Liver (tissue), 8 donors: ENCODE measurements at regions not wholly inside any gene's neighbourhood (a gene's known extent, or its start where the extent isn't known, plus 50 kb on each side); places are given as distances from the start of the nearest gene placed in this dataset.
"Not testable (repeated sequence)": the region's sequence is repeated elsewhere in the genome, so short reads cannot be mapped to it uniquely, and the experiment has no call there.

Source experiments
- DNase-seq: peaks from one replicate; pipeline ENCODE4 v3.0.0-alpha.2; 2017; ENCODE audit warnings: low spot score
- H3K27ac ChIP-seq, 2 donors: one replicate each; pipeline ENCODE4 v1.7.0; 2013; ENCODE audit warnings: inconsistent platforms in 2 of 2, low read length in 2 of 2, control low read depth in 1 of 2, low read depth in 1 of 2, mild to moderate bottlenecking in 1 of 2
- H3K27me3 ChIP-seq, 4 donors: one replicate each; pipeline versions ENCODE4 v1.6.1 to v1.7.0; 2013; ENCODE audit warnings: low read length in 3 of 4, inconsistent platforms in 1 of 4, mild to moderate bottlenecking in 1 of 4, moderate library complexity in 1 of 4; ENCODE audit not compliant: control insufficient read depth in 4 of 4, insufficient read depth in 4 of 4
- H3K36me3 ChIP-seq, 4 donors: one replicate each; pipeline versions ENCODE4 v1.6.1 to v1.7.0; 2013; ENCODE audit warnings: low read length in 3 of 4, mild to moderate bottlenecking in 3 of 4, low read depth in 1 of 4, moderate library complexity in 1 of 4; ENCODE audit not compliant: control insufficient read depth in 4 of 4, insufficient read depth in 3 of 4
- H3K4me1 ChIP-seq, 4 donors: one replicate each; pipeline versions ENCODE4 v1.6.1 to v1.7.0; 2013; ENCODE audit warnings: low read length in 3 of 4, mild to moderate bottlenecking in 3 of 4, moderate library complexity in 1 of 4; ENCODE audit not compliant: control insufficient read depth in 4 of 4, insufficient read depth in 4 of 4
- H3K4me3 ChIP-seq, 3 donors: one replicate each; pipeline versions ENCODE4 v1.6.1 to v1.7.0; 2013; ENCODE audit warnings: low read length in 3 of 3, control low read depth in 1 of 3, low read depth in 1 of 3, mild to moderate bottlenecking in 1 of 3
- H3K9ac ChIP-seq, 2 donors: one replicate each; pipeline ENCODE4 v1.7.0; 2013; ENCODE audit warnings: low read length in 2 of 2, mild to moderate bottlenecking in 2 of 2, moderate library complexity in 2 of 2, control low read depth in 1 of 2, low read depth in 1 of 2
- H3K9me3 ChIP-seq, 4 donors: one replicate each; pipeline versions ENCODE4 v1.6.1 to v1.7.0; 2013; ENCODE audit warnings: low read length in 3 of 4; ENCODE audit not compliant: control insufficient read depth in 4 of 4
- EGR1 ChIP-seq, 2 donors: IDR thresholded peaks; 2 replicates each; pipeline ENCODE4 v1.6.1; 2016 to 2018; ENCODE audit warnings: antibody characterized with exemption in 2 of 2, low read depth in 2 of 2
- FOXA1 ChIP-seq: IDR thresholded peaks from 2 replicates; pipeline ENCODE4 v1.6.1; 2016; ENCODE audit warnings: antibody characterized with exemption
- FOXA2 ChIP-seq: IDR thresholded peaks from 2 replicates; pipeline ENCODE4 v1.6.1; 2016; ENCODE audit warnings: antibody characterized with exemption
- GABPA ChIP-seq, 2 donors: IDR thresholded peaks in 1 of 2; conservative IDR thresholded peaks in 1 of 2; 2 replicates each; pipeline ENCODE4 v1.6.1; 2016; ENCODE audit warnings: antibody characterized with exemption in 2 of 2, mild to moderate bottlenecking in 1 of 2, moderate library complexity in 1 of 2
- HNF4A ChIP-seq, 2 donors: conservative IDR thresholded peaks; 2 replicates each; pipeline ENCODE4 v1.6.1; 2016; ENCODE audit warnings: antibody characterized with exemption in 2 of 2, mild to moderate bottlenecking in 2 of 2
- HNF4G ChIP-seq: IDR thresholded peaks from 2 replicates; pipeline ENCODE4 v1.6.1; 2016; ENCODE audit warnings: antibody characterized with exemption
- JUND ChIP-seq, 2 donors: IDR thresholded peaks; 2 replicates each; pipeline ENCODE4 v1.6.1; 2016; ENCODE audit warnings: antibody characterized with exemption in 2 of 2
- MAX ChIP-seq: IDR thresholded peaks from 2 replicates; pipeline ENCODE4 v1.6.1; 2016; ENCODE audit warnings: antibody characterized with exemption
- NR2F2 ChIP-seq: IDR thresholded peaks from 2 replicates; pipeline ENCODE4 v1.6.1; 2016; ENCODE audit warnings: antibody characterized with exemption
- RAD21 ChIP-seq, 2 donors: IDR thresholded peaks; 2 replicates each; pipeline ENCODE4 v1.6.1; 2016; ENCODE audit warnings: antibody characterized with exemption in 2 of 2, mild to moderate bottlenecking in 2 of 2
- REST ChIP-seq: IDR thresholded peaks from 2 replicates; pipeline ENCODE4 v1.6.1; 2016; ENCODE audit warnings: antibody characterized with exemption, mild to moderate bottlenecking
- RXRA ChIP-seq, 2 donors: IDR thresholded peaks; 2 replicates each; pipeline ENCODE4 v1.6.1; 2017 to 2018; ENCODE audit warnings: antibody characterized with exemption in 2 of 2, mild to moderate bottlenecking in 1 of 2
- SP1 ChIP-seq: IDR thresholded peaks from 2 replicates; pipeline ENCODE4 v1.6.1; 2018; ENCODE audit warnings: antibody characterized with exemption, mild to moderate bottlenecking
- TAF1 ChIP-seq: conservative IDR thresholded peaks from 2 replicates; pipeline ENCODE4 v1.6.1; 2016; ENCODE audit warnings: antibody characterized with exemption, mild to moderate bottlenecking
- YY1 ChIP-seq: IDR thresholded peaks from 2 replicates; pipeline ENCODE4 v1.6.1; 2016; ENCODE audit warnings: antibody characterized with exemption, mild to moderate bottlenecking
- ZBTB33 ChIP-seq: IDR thresholded peaks from 2 replicates; pipeline ENCODE4 v1.6.1; 2016; ENCODE audit warnings: antibody characterized with exemption
- WGBS: extraction: QIAGEN DNeasy Blood & Tissue Kit; methylation state at CpG from one replicate; pipeline ENCODE4 v1.1.7; 2013; 5-methylcytosine and 5-hydroxymethylcytosine counted together
- TF ChIP-seq, protein P1 (sequence below): fragments of 150-350 bp; IDR thresholded peaks from 2 replicates; pipeline ENCODE4 v1.5.1; 2017; ENCODE audit warnings: improper control_type of control experiment, low read depth, low read length; ENCODE audit not compliant: missing input control
- TF ChIP-seq, protein P2 (sequence below): IDR thresholded peaks from 2 replicates; pipeline ENCODE4 v1.6.1; 2016; ENCODE audit warnings: antibody characterized with exemption
- donor health status: healthy.
- donor health status: healthy.
- donor health status: healthy.
- donor health status: healthy.
- donor health status: healthy.

GRCh38 chr2:122034344-122034743 is 278.9 kb downstream of the TSN start (continued):
- TF ChIP-seq ZBTB33 (no peak), REST (no peak), HNF4A (conservative IDR thresholded peaks at IDR 0.05) (no peak), JUND (IDR thresholded peaks at IDR 0.05) (no peak), TAF1 (no peak)

- TF ChIP-seq TAF1: no peak
- no peak for TF ChIP-seq FOXA1
- TF ChIP-seq RXRA (IDR thresholded peaks at IDR 0.05): no peak
- TF ChIP-seq, protein P1, sequence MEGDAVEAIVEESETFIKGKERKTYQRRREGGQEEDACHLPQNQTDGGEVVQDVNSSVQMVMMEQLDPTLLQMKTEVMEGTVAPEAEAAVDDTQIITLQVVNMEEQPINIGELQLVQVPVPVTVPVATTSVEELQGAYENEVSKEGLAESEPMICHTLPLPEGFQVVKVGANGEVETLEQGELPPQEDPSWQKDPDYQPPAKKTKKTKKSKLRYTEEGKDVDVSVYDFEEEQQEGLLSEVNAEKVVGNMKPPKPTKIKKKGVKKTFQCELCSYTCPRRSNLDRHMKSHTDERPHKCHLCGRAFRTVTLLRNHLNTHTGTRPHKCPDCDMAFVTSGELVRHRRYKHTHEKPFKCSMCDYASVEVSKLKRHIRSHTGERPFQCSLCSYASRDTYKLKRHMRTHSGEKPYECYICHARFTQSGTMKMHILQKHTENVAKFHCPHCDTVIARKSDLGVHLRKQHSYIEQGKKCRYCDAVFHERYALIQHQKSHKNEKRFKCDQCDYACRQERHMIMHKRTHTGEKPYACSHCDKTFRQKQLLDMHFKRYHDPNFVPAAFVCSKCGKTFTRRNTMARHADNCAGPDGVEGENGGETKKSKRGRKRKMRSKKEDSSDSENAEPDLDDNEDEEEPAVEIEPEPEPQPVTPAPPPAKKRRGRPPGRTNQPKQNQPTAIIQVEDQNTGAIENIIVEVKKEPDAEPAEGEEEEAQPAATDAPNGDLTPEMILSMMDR: no peak
- TF ChIP-seq RAD21 (IDR thresholded peaks at IDR 0.05): no peak
- no peak for TF ChIP-seq HNF4A (conservative IDR thresholded peaks at IDR 0.05)
- no peak for TF ChIP-seq FOXA2
- TF ChIP-seq REST: no peak
- no peak for TF ChIP-seq YY1
- no peak for TF ChIP-seq JUND (IDR thresholded peaks at IDR 0.05)
- TF ChIP-seq, protein P2, sequence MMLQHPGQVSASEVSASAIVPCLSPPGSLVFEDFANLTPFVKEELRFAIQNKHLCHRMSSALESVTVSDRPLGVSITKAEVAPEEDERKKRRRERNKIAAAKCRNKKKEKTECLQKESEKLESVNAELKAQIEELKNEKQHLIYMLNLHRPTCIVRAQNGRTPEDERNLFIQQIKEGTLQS: no peak
- TF ChIP-seq MAX: no peak
- TF ChIP-seq ZBTB33: no peak
- TF ChIP-seq NR2F2: no peak
- no peak for TF ChIP-seq SP1
- TF ChIP-seq GABPA (IDR thresholded peaks at IDR 0.05 in 1 of 2, conservative IDR thresholded peaks at IDR 0.05 in 1 of 2): no peak
- TF ChIP-seq HNF4G: no peak
- no peak for TF ChIP-seq EGR1 (IDR thresholded peaks at IDR 0.05; ENCODE audit: low read depth in 2 of 2)
- Histone ChIP-seq H3K9ac (no peak overlapping the region), H3K27ac (no peak overlapping the region), H3K27me3 (no peaks in the 10 kb centered on the region), H3K4me1 (no peaks in the 10 kb centered on the region), H3K4me3 (no peak overlapping the region), H3K9me3 (no peaks in the 10 kb centered on the region), H3K36me3 (no peaks in the 10 kb centered on the region)
- 41% methylated on average over 4 of the region's 4 CpGs for WGBS
- no peak for DNase-seq
Measured at GRCh38 chr2:122034777-122035176, 279.3 kb downstream of the TSN start.

DNA sequence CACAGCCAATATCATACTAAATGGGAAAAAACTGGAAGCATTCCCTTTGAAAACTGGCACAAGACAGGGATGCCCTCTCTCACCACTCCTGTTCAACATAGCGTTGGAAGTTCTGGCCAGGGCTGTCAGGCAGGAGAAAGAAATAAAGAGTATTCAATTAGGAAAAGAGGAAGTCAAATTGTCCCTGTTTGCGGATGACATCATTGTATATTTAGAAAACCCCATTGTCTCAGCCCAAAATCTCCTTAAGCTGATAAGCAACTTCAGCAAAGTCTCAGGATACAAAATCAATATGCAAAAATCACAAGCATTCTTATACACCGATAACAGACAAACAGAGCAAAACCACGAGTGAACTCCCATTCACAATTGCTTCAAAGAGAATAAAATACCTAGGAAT is 283.4 kb downstream of the TSN start:
- H3K9ac ChIP-seq, DNase-seq, H3K27me3 ChIP-seq, H3K4me3 ChIP-seq, H3K9me3 ChIP-seq, H3K4me1 ChIP-seq, H3K27ac ChIP-seq, H3K36me3 ChIP-seq: not testable (repeated sequence)
- WGBS: 65% methylated on average over 4 of the region's 4 CpGs
